ENCODE measurements at regions not wholly inside any gene's neighbourhood (a gene's known extent, or its start where the extent isn't known, plus 50 kb on each side); places are given as distances from the start of the nearest gene placed in this dataset.

- no peak for DNase-seq
- in situ Hi-C loops (cut with HindIII; ENCODE audit: low pct_ligation_motif_present, low pct_unique_long_range_greater_than_20kb, low sequenced_read_pairs): no loop called here
These were observed 1686.4 kb downstream of the GRIK2 start for GRCh38 chr6:103079867-103080266.

- in situ Hi-C loops (cut with HindIII; ENCODE audit: low pct_ligation_motif_present, low pct_unique_long_range_greater_than_20kb, low sequenced_read_pairs): no loop called here
- no peak for DNase-seq
These were observed 1668.6 kb downstream of the GRIK2 start for GRCh38 chr6:103062136-103062535.

GRCh38 chr6:103047567-103047966 is 1654.1 kb downstream of the GRIK2 start:
- DNase-seq: no peak
- in situ Hi-C loops (cut with HindIII; ENCODE audit: low pct_ligation_motif_present, low pct_unique_long_range_greater_than_20kb, low sequenced_read_pairs): no loop called here

GRCh38 chr6:103042336-103042735 is 1648.8 kb downstream of the GRIK2 start:
- no peak for DNase-seq
- in situ Hi-C loops (cut with HindIII; ENCODE audit: low pct_ligation_motif_present, low pct_unique_long_range_greater_than_20kb, low sequenced_read_pairs): no loop called here

- no peak for DNase-seq
- in situ Hi-C loops (cut with HindIII; ENCODE audit: low pct_ligation_motif_present, low pct_unique_long_range_greater_than_20kb, low sequenced_read_pairs): no loop called here
These were observed 1643.3 kb downstream of the GRIK2 start for GRCh38 chr6:103036846-103037245.

GRCh38 chr6:103027271-103027931 is 1633.9 kb downstream of the GRIK2 start:
- in situ Hi-C loops (cut with HindIII; ENCODE audit: low pct_ligation_motif_present, low pct_unique_long_range_greater_than_20kb, low sequenced_read_pairs): no loop called here
- DNase-seq: no peak

- in situ Hi-C loops (cut with HindIII; ENCODE audit: low pct_ligation_motif_present, low pct_unique_long_range_greater_than_20kb, low sequenced_read_pairs): no loop called here
- DNase-seq: no peak
These were observed 1624.9 kb downstream of the GRIK2 start for GRCh38 chr6:103018426-103018825.

GRCh38 chr6:103017878-103018277 is 1624.4 kb downstream of the GRIK2 start:
- in situ Hi-C loops (cut with HindIII; ENCODE audit: low pct_ligation_motif_present, low pct_unique_long_range_greater_than_20kb, low sequenced_read_pairs): no loop called here

GRCh38 chr6:103011605-103012004 is 1618.1 kb downstream of the GRIK2 start:
- in situ Hi-C loops (cut with HindIII; ENCODE audit: low pct_ligation_motif_present, low pct_unique_long_range_greater_than_20kb, low sequenced_read_pairs): no loop called here
- DNase-seq: no peak

More at GRCh38 chr6:103017878-103018277, 1624.4 kb downstream of the GRIK2 start:
- DNase-seq: no peak

- in situ Hi-C loops (cut with HindIII; ENCODE audit: low pct_ligation_motif_present, low pct_unique_long_range_greater_than_20kb, low sequenced_read_pairs): no loop called here
- DNase-seq: no peak
These were observed 1608.8 kb downstream of the GRIK2 start for GRCh38 chr6:103002282-103002681.

GRCh38 chr6:103001724-103002123 is 1608.2 kb downstream of the GRIK2 start:
- DNase-seq: no peak
- in situ Hi-C loops (cut with HindIII; ENCODE audit: low pct_ligation_motif_present, low pct_unique_long_range_greater_than_20kb, low sequenced_read_pairs): no loop called here

- no peak for DNase-seq
- in situ Hi-C loops (cut with HindIII; ENCODE audit: low pct_ligation_motif_present, low pct_unique_long_range_greater_than_20kb, low sequenced_read_pairs): no loop called here
These were observed 1607.2 kb downstream of the GRIK2 start for GRCh38 chr6:103000688-103001087.

- DNase-seq: no peak
- in situ Hi-C loops (cut with HindIII; ENCODE audit: low pct_ligation_motif_present, low pct_unique_long_range_greater_than_20kb, low sequenced_read_pairs): no loop called here
These were observed 1602.0 kb downstream of the GRIK2 start for GRCh38 chr6:102995491-102995890.

- no peak for DNase-seq
- in situ Hi-C loops (cut with HindIII; ENCODE audit: low pct_ligation_motif_present, low pct_unique_long_range_greater_than_20kb, low sequenced_read_pairs): no loop called here
These were observed 1601.4 kb downstream of the GRIK2 start for GRCh38 chr6:102994866-102995265.

- no peak for DNase-seq
- in situ Hi-C loops (cut with HindIII; ENCODE audit: low pct_ligation_motif_present, low pct_unique_long_range_greater_than_20kb, low sequenced_read_pairs): no loop called here
These were observed 1592.6 kb downstream of the GRIK2 start for GRCh38 chr6:102986086-102986485.

GRCh38 chr6:102984357-102984756 is 1590.8 kb downstream of the GRIK2 start:
- DNase-seq: no peak
- in situ Hi-C loops (cut with HindIII; ENCODE audit: low pct_ligation_motif_present, low pct_unique_long_range_greater_than_20kb, low sequenced_read_pairs): no loop called here

GRCh38 chr6:102981490-102982015 is 1588.0 kb downstream of the GRIK2 start:
- in situ Hi-C loops (cut with HindIII; ENCODE audit: low pct_ligation_motif_present, low pct_unique_long_range_greater_than_20kb, low sequenced_read_pairs): no loop called here
- no peak for DNase-seq

- DNase-seq: no peak
- in situ Hi-C loops (cut with HindIII; ENCODE audit: low pct_ligation_motif_present, low pct_unique_long_range_greater_than_20kb, low sequenced_read_pairs): no loop called here
These were observed 1587.4 kb downstream of the GRIK2 start for GRCh38 chr6:102980951-102981350.

GRCh38 chr6:102961902-102962301 is 1568.4 kb downstream of the GRIK2 start:
- no peak for DNase-seq
- in situ Hi-C loops (cut with HindIII; ENCODE audit: low pct_ligation_motif_present, low pct_unique_long_range_greater_than_20kb, low sequenced_read_pairs): no loop called here

- in situ Hi-C loops (cut with HindIII; ENCODE audit: low pct_ligation_motif_present, low pct_unique_long_range_greater_than_20kb, low sequenced_read_pairs): no loop called here
- no peak for DNase-seq
These were observed 1557.5 kb downstream of the GRIK2 start for GRCh38 chr6:102950967-102951366.
